H1 (cell line): ENCODE measurements at regions not wholly inside any gene's neighbourhood (a gene's known extent, or its start where the extent isn't known, plus 50 kb on each side); places are given as distances from the start of the nearest gene placed in this dataset.

Experiments used
- CBX8 ChIP-seq: fragments of 300-800, 300-1000 bp; sonication (generic); IDR thresholded peaks from 2 replicates; pipeline ENCODE4 v1.7.1; 2016; ENCODE audit warnings: low read depth, low read length, borderline replicate concordance
- CHD7 ChIP-seq: fragments of 300-600 bp; sonication (generic); IDR thresholded peaks from 2 replicates; pipeline ENCODE4 v1.7.1; 2012; ENCODE audit warnings: low read length, moderate library complexity, mild to moderate bottlenecking, inconsistent platforms; ENCODE audit not compliant: insufficient replicate concordance
- SP2 ChIP-seq: IDR thresholded peaks from 2 replicates; pipeline ENCODE4 v1.6.1; 2012; ENCODE audit warnings: mild to moderate bottlenecking, low read length, inconsistent platforms

- TF ChIP-seq CHD7 (no peak), CBX8 (no peak), SP2 (no peak)
- TF ChIP-seq, all 59 proteins: peak for 0
These were observed 153.7 kb upstream of the KCTD1 start (continued) for GRCh38 chr18:26702086-26702485.
